ENCODE measurements at regions not wholly inside any gene's neighbourhood (a gene's known extent, or its start where the extent isn't known, plus 50 kb on each side); places are given as distances from the start of the nearest gene placed in this dataset.

- Histone ChIP-seq H3K4me1 (ENCODE audit: insufficient read depth, low read length) (no peaks in the 10 kb centered on the region), H3K27ac (ENCODE audit: insufficient read length, low read depth, low read length) (no peak overlapping the region), H3K18ac (ENCODE audit: insufficient read length, low read depth, low read length) (no peak overlapping the region), H2AFZ (ENCODE audit: low read length) (no peak overlapping the region), H3K4ac (ENCODE audit: low read depth, low read length) (no peak overlapping the region), H3K14ac (ENCODE audit: insufficient read depth, low read length) (no peak overlapping the region), H3K79me1 (ENCODE audit: insufficient read depth, low read depth, low read length, poor library complexity, severe bottlenecking) (no peaks in the 10 kb centered on the region), H2BK5ac (ENCODE audit: insufficient read length, low read length) (no peak overlapping the region), H3K79me2 (ENCODE audit: insufficient read depth, low read length) (no peaks in the 10 kb centered on the region), H3K9me3 (ENCODE audit: control insufficient read depth, low read depth, low read length) (no peaks in the 10 kb centered on the region), H3T11ph (ENCODE audit: low read length) (no peak overlapping the region), H3K27me3 (ENCODE audit: insufficient read depth, low read length) (no peaks in the 10 kb centered on the region), H2BK12ac (ENCODE audit: insufficient read length, low read depth, low read length) (no peak overlapping the region), H4K91ac (ENCODE audit: insufficient read length, low read depth, low read length) (no peak overlapping the region), H2BK120ac (ENCODE audit: low read depth, low read length, poor library complexity, severe bottlenecking) (no peak overlapping the region), H3K4me2 (ENCODE audit: insufficient read depth, insufficient read length, low read length) (no peak overlapping the region), H3K9ac (ENCODE audit: extremely low read depth, insufficient read length, low read length) (no peak overlapping the region), H3K56ac (ENCODE audit: insufficient read length, low read depth, low read length) (no peak overlapping the region), H4K8ac (replicated peaks; ENCODE audit: insufficient read length, low read depth, low read length) (no peak overlapping the region), H3K23me2 (ENCODE audit: insufficient read length, low read depth, low read length, poor library complexity, severe bottlenecking) (no peaks in the 10 kb centered on the region), H2BK15ac (ENCODE audit: low read depth, low read length) (no peak overlapping the region), H2BK20ac (ENCODE audit: low read depth, low read length, poor library complexity, severe bottlenecking) (no peak overlapping the region), H4K20me1 (ENCODE audit: control insufficient read depth, insufficient read depth, insufficient read length) (no peaks in the 10 kb centered on the region), H4K5ac (ENCODE audit: insufficient read length, low read depth, low read length) (no peak overlapping the region), H2AK5ac (ENCODE audit: insufficient read length, low read length) (no peak overlapping the region), H3K23ac (ENCODE audit: insufficient read length, low read depth, low read length) (no peak overlapping the region)
- no peak overlapping the region for H3K4me3 Mint-ChIP-seq
- H3K9me3 Mint-ChIP-seq = no peaks in the 10 kb centered on the region; a peak in 1 of 5 replicates
- DNase-seq = no peak
- H3K36me3 Mint-ChIP-seq (ENCODE audit: insufficient read depth in 1 of 3, low read depth in 3 of 3) = no peaks in the 10 kb centered on the region
- H3K4me1 Mint-ChIP-seq = no peaks in the 10 kb centered on the region
- no peak overlapping the region for H3K27ac Mint-ChIP-seq
- no CpG with 5 or more reads among the region's 3 CpGs for WGBS (ENCODE audit: extremely low coverage, insufficient read length, low lambda C conversion rate)
- no peaks in the 10 kb centered on the region for H3K27me3 Mint-ChIP-seq (ENCODE audit: low read depth)
- TF ChIP-seq CTCF (conservative IDR thresholded peaks at IDR 0.05) = no peak
These were observed 142.5 kb upstream of the ELAC2 start for GRCh38 chr17:13160296-13160695.

Measured in H9 (cell line).